Skeletal muscle tissue (tissue), 3 donors: ENCODE measurements at regions not wholly inside any gene's neighbourhood (a gene's known extent, or its start where the extent isn't known, plus 50 kb on each side); places are given as distances from the start of the nearest gene placed in this dataset.
"Not testable (repeated sequence)": the region's sequence is repeated elsewhere in the genome, so short reads cannot be mapped to it uniquely, and the experiment has no call there.

ENCODE experiments used
- H3K27ac ChIP-seq: one replicate; pipeline ENCODE4 v1.7.0; 2013; ENCODE audit warnings: mild to moderate bottlenecking, low read depth, low read length, inconsistent platforms
- H3K27me3 ChIP-seq, 3 donors: one replicate each; pipeline ENCODE4 v1.7.0; 2013; ENCODE audit warnings: low read length in 3 of 3; ENCODE audit not compliant: control insufficient read depth in 3 of 3, insufficient read depth in 3 of 3
- H3K36me3 ChIP-seq, 3 donors: one replicate each; pipeline ENCODE4 v1.7.0; 2013; ENCODE audit warnings: low read length in 3 of 3; ENCODE audit not compliant: control insufficient read depth in 3 of 3, insufficient read depth in 3 of 3
- H3K4me1 ChIP-seq, 3 donors: one replicate each; pipeline ENCODE4 v1.7.0; 2013; ENCODE audit warnings: low read length in 3 of 3, mild to moderate bottlenecking in 3 of 3; ENCODE audit not compliant: control insufficient read depth in 3 of 3, insufficient read depth in 3 of 3
- H3K4me3 ChIP-seq, 3 donors: one replicate each; pipeline ENCODE4 v1.7.0; 2013; ENCODE audit warnings: low read length in 3 of 3
- H3K9ac ChIP-seq, 3 donors: one replicate each; pipeline ENCODE4 v1.7.0; 2013; ENCODE audit warnings: low read length in 3 of 3, mild to moderate bottlenecking in 3 of 3, moderate library complexity in 2 of 3, low read depth in 1 of 3
- H3K9me3 ChIP-seq, 3 donors: one replicate each; pipeline ENCODE4 v1.7.0; 2013; ENCODE audit warnings: low read length in 3 of 3; ENCODE audit not compliant: control insufficient read depth in 3 of 3
- donor health status: Osteomylitis.

DNA sequence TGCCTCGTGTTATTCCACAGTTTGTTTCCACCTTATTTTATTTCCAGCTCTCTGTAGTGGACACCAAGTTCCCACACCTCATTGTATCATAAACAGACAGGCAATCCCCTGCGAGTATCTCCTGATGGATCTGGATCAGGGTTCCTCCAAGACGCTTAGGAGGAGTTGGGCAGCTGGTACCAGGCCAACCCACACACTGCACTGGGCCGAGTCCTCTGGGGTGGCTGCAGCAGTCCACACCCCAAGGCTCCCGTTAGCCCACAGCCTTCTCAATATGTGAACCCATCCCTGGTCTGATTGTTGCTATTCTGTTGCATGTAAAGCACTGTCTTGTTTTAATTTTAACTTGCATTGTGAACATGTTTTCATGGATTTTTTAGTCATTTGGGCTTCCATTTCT lies 178.8 kb upstream of the RAB6C start:
- no peaks in the 10 kb centered on the region for H3K4me1 ChIP-seq
- peaks cover 0 to 15% (median 8%) of the 10 kb centered on the region in 3 donors for H3K27me3 ChIP-seq
- no peak overlapping the region for H3K9ac ChIP-seq

DNA sequence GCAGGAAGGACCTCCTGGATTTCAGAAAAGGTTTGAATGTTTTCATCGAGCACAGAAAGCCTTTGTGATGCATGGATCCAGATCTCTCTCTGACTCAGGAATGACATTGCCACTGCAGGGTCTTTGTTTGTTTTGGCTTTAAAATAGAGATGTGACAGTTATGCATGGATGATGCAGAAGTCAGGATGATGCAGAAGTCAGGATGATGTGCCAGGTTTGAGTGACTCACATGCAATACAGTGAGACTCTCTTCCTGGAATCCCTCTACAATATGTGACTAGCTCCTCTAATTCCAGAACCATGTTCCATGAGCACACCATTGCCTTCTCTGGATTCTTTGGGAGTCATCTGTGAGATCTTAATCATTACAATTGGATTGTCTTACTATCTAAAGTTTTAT lies 177.9 kb upstream of the RAB6C start:
- Histone ChIP-seq H3K27me3 (peaks cover 0 to 13% (median 8%) of the 10 kb centered on the region in 3 donors), H3K9ac (no peak overlapping the region), H3K4me3 (no peak overlapping the region), H3K27ac (no peak overlapping the region), H3K36me3 (no peaks in the 10 kb centered on the region), H3K9me3 (no peaks in the 10 kb centered on the region), H3K4me1 (no peaks in the 10 kb centered on the region)

More for the DNA sequence above, 178.8 kb upstream of the RAB6C start:
- Histone ChIP-seq H3K27ac (no peak overlapping the region), H3K9me3 (no peaks in the 10 kb centered on the region), H3K4me3 (no peak overlapping the region), H3K36me3 (no peaks in the 10 kb centered on the region)

DNA sequence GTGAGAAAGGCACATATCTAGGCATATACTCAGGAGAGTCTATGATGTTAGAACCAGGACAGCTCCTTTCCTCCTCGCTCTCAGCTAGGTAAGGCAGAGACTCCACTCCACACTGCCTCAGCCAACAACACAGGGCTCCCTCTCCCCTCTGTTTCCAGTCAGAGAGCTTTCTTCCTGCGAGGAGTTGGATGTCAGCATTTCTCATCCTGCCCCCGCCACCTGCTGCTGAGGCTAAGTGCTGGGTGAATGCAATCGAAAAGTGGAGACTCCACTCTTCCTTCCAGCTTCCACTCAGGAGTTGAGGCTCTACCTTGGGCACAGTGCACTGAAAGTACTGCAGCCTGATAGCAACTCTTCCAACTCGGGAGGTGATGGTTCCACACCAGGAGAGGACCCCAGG lies 177.2 kb upstream of the RAB6C start:
- Histone ChIP-seq H3K9ac (no peak overlapping the region), H3K27me3 (peaks cover 0 to 13% (median 10%) of the 10 kb centered on the region in 3 donors), H3K27ac (no peak overlapping the region), H3K4me1 (no peaks in the 10 kb centered on the region), H3K36me3 (no peaks in the 10 kb centered on the region), H3K9me3 (no peaks in the 10 kb centered on the region), H3K4me3 (no peak overlapping the region)

DNA sequence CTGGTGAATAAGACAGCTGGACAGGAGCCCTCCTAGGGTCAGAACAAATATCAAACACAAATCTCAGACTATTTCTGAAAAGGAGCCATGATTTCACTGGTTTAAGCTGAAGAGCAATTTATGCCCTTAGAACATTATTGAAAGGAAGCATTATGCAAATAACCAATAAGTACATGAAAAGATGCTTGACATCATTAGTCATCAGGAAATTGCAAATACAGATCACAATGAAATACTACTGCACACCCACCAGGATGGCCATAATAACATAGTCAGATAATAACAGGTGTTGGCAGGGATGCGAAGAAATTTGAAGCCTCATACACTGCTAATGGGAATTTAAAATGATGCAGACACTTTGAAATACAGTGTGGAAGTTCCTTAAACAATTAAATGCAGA lies 176.4 kb upstream of the RAB6C start:
- no peaks in the 10 kb centered on the region for H3K9me3 ChIP-seq
- peaks cover 0 to 10% (median 7%) of the 10 kb centered on the region in 3 donors for H3K27me3 ChIP-seq

DNA sequence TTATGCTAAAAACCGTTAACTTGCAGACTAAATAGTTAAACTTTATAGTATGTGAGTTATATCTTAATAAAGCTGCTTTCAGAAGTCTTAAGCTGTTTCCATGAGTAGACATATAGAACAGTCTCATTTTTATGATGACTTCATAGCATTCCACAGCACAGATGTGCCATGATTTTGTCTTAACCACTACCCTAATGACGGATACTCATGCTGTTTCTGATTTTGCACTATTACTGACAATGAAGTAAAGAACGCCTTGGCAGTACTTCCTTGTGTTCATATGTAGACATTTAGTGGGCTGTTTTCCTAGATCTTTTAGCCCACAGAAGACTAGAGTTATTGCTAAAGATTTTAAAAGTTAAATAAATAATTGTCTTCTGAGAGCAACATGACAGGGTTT lies 175.6 kb upstream of the RAB6C start:
- no peaks in the 10 kb centered on the region for H3K9me3 ChIP-seq
- no peak overlapping the region for H3K4me3 ChIP-seq

More for the DNA sequence above, 176.4 kb upstream of the RAB6C start:
- H3K27ac ChIP-seq, result no peak overlapping the region
- H3K9ac ChIP-seq, result no peak overlapping the region
- H3K4me3 ChIP-seq, result no peak overlapping the region
- no peaks in the 10 kb centered on the region for H3K4me1 ChIP-seq
- H3K36me3 ChIP-seq, result no peaks in the 10 kb centered on the region

DNA sequence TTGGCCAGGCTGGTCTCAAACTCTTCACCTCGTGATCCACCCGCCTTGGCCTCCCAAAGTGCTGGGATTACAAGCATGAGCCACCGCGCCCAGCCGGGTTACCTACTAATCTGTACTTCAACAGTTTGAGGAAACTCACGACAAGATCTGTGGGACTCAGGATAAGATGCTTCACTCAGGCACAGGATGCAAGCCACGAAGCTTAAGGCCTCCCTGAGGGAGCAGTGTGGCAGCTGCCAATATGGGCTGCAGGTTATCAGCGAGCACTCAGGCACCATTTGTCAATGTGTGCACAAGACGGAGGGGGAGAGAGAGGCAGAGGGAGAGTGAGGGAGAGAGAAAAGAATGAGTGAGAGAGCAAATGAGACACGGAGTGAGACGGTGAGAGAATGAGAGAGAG lies 173.6 kb upstream of the RAB6C start:
- H3K27me3 ChIP-seq, result peaks cover 0 to 10% (median 7%) of the 10 kb centered on the region in 3 donors
- H3K9ac ChIP-seq, result no peak overlapping the region
- H3K27ac ChIP-seq, result no peak overlapping the region
- H3K36me3 ChIP-seq, result no peaks in the 10 kb centered on the region
- H3K4me1 ChIP-seq, result no peaks in the 10 kb centered on the region
- H3K9me3 ChIP-seq, result no peaks in the 10 kb centered on the region
- H3K4me3 ChIP-seq, result no peak overlapping the region

More for the DNA sequence above, 175.6 kb upstream of the RAB6C start:
- no peak overlapping the region for H3K9ac ChIP-seq
- peaks cover 0 to 10% (median 7%) of the 10 kb centered on the region in 3 donors for H3K27me3 ChIP-seq
- H3K27ac ChIP-seq, result no peak overlapping the region
- H3K36me3 ChIP-seq, result no peaks in the 10 kb centered on the region
- H3K4me1 ChIP-seq, result no peaks in the 10 kb centered on the region

DNA sequence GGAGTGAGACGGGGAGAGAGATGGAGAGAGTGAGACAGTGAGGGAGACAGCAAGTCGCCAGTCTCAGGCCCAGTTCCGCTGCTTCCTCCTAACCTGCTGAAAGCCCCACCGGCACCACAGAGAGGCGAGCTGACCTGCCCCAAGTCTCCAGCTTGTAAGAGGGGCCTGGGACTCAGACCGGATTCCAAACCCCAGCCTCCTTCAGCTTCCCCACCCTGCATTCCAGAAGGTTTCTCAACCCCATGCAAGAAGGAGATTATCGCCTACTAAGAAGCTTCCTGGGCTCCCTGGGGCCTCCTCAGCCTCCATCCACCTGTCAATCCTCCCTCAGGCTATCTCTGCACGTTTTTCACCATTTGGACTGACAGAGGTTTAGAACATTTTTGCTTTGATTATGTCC lies 173.1 kb upstream of the RAB6C start:
- peaks cover 0 to 10% (median 7%) of the 10 kb centered on the region in 3 donors for H3K27me3 ChIP-seq
- H3K9ac ChIP-seq, result no peak overlapping the region
- no peak overlapping the region for H3K27ac ChIP-seq
- no peaks in the 10 kb centered on the region for H3K9me3 ChIP-seq
- no peaks in the 10 kb centered on the region for H3K36me3 ChIP-seq
- no peaks in the 10 kb centered on the region for H3K4me1 ChIP-seq
- no peak overlapping the region for H3K4me3 ChIP-seq

DNA sequence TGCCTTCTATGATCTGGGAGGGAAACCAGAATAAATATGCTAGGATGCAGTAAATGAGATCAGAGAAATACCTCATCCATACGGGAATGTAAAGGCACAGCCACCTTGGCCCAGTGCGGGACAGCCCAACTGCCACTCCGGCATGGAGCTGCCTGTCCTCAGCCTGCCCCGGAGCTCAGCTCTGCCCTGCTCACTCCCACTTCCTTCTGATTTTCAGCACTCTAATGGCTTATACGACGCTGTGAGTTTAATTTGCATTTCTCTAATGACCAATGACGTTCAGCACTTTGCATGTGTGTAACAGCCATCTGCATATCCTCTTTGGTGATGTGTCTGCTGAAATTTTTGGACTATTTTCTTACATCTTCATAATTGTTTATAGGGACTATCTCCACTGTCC lies 172.5 kb upstream of the RAB6C start:
- no peak overlapping the region for H3K4me3 ChIP-seq

DNA sequence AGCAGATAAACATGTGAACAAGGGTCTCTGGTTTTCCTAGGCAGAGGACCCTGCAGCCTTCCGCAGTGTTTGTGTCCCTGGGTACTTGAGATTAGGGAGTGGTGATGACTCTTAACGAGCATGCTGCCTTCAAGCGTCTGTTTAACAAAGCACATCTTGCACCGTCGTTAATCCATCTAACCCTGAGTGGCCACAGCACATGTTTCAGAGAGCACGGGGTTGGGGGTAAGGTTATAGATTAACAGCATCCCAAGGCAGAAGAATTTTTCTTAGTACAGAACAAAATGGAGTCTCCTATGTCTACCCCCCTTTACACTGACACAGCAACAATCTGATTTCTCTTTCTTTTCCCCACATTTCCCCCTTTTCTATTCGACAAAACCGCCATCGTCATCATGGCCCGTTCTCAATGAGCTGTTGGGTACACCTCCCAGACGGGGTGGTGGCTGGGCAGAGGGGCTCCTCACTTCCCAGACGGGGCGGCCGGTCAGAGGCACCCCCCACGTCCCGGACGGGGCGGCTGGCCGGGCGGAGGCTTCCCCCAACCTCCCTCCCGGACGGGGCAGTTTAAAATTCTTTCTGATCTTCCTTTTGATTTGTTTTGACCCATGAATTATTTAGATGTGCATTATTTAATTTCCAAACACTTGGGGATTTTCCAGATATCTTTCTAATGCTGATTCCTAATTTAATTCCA lies 171.7 kb upstream of the RAB6C start:
- not testable (repeated sequence) for H3K36me3 ChIP-seq, H3K27me3 ChIP-seq, H3K4me3 ChIP-seq, H3K27ac ChIP-seq, H3K9me3 ChIP-seq, H3K9ac ChIP-seq, H3K4me1 ChIP-seq

More for the DNA sequence above, 172.5 kb upstream of the RAB6C start:
- Histone ChIP-seq H3K27ac (no peak overlapping the region), H3K36me3 (no peaks in the 10 kb centered on the region), H3K9me3 (no peaks in the 10 kb centered on the region), H3K9ac (no peak overlapping the region), H3K4me1 (no peaks in the 10 kb centered on the region), H3K27me3 (peaks cover 0 to 9% (median 7%) of the 10 kb centered on the region in 3 donors)

DNA sequence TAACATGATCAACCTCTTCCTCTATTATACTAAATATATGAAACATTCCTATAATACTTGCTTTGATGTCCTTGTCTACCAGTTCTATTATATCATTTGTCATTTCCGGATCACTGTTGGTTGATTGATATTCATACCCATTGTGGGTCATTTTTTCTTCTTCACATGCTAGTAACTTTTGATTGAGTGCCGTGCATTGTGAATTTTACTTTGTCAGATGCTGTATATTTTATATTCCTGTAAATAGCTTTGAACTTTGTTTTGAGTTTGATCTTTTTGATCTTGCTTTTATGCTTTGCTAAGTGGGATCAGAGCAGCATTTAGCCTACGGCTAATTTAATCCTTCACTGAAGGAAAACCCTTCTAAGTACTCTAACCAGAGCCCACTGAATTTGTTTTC lies 168.9 kb upstream of the RAB6C start:
- no peak overlapping the region for H3K27ac ChIP-seq
- no peak overlapping the region for H3K4me3 ChIP-seq
- no peaks in the 10 kb centered on the region for H3K4me1 ChIP-seq
- H3K9me3 ChIP-seq, result no peaks in the 10 kb centered on the region
- no peak overlapping the region for H3K9ac ChIP-seq
- H3K36me3 ChIP-seq, result no peaks in the 10 kb centered on the region
- H3K27me3 ChIP-seq, result peaks cover 0 to 3% (median 2%) of the 10 kb centered on the region in 3 donors
